Mucosa of descending colon (tissue), 3 donors: ENCODE measurements at regions not wholly inside any gene's neighbourhood (a gene's known extent, or its start where the extent isn't known, plus 50 kb on each side); places are given as distances from the start of the nearest gene placed in this dataset.
A peak's percentile ranks its signal among the peaks of the same experiment; 100 is the strongest.

ENCODE experiments used
- ATAC-seq: fragments of 200-7000 bp; cut with Tn5 transposase; one replicate; pipeline ENCODE4 v1.9.1; 2020; ENCODE audit warnings: mild to moderate bottlenecking, moderate library complexity
- DNase-seq, 3 donors: peaks; one replicate each; pipeline ENCODE4 v3.0.0-alpha.2; 2020
- H3K36me3 ChIP-seq: fragments of 200-600 bp; one replicate; pipeline ENCODE4 v1.8.0; 2021; ENCODE audit warnings: low read depth, mild to moderate bottlenecking
- H3K4me1 ChIP-seq: fragments of 200-600 bp; one replicate; pipeline ENCODE4 v1.8.0; 2021; ENCODE audit warnings: low read depth, mild to moderate bottlenecking
- H3K4me3 ChIP-seq: fragments of 200-600 bp; one replicate; pipeline ENCODE4 v1.8.0; 2021; ENCODE audit warnings: mild to moderate bottlenecking
- H3K9me3 ChIP-seq: fragments of 200-600 bp; one replicate; pipeline ENCODE4 v1.8.0; 2021; ENCODE audit warnings: mild to moderate bottlenecking
- CTCF ChIP-seq: fragments of 200-600 bp; IDR thresholded peaks from one replicate; pipeline ENCODE4 v1.8.0; 2022; ENCODE audit warnings: antibody characterized with exemption, mild to moderate bottlenecking
- intact Hi-C, 2 donors: fragments of 100-400 bp; cut with DNase I in 1 of 2; cut with micrococcal nuclease in 1 of 2; formaldehyde crosslinking; loops; one replicate each; pipeline versions ENCODE4 v1.11.0 to v1.11.1; 2022; cut with DNase I, micrococcal nuclease
- donor health status: DM: no; HTN: no; CAD: no; lungs with moderate emphysema.
- donor health status: DM: no; HTN: no; CAD: no.
- donor health status: DM: no; HTN: yes; CAD: no.

GRCh38 chr3:72569754-72570440 lies 278.3 kb downstream of the SHQ1 start:
- DNase-seq: peak in 1 of 3 donors; percentile 32
- peak; percentile 89 for ATAC-seq
- H3K4me1 ChIP-seq: no peaks in the 10 kb centered on the region
- intact Hi-C loops: no loop called here
- no peaks in the 10 kb centered on the region for H3K9me3 ChIP-seq
- no peaks in the 10 kb centered on the region for H3K36me3 ChIP-seq
- TF ChIP-seq CTCF: no peak
- H3K4me3 ChIP-seq: no peak overlapping the region

GRCh38 chr3:72568083-72568482 lies 280.2 kb downstream of the SHQ1 start:
- ATAC-seq: peak; percentile 62
- no peaks in the 10 kb centered on the region for H3K4me1 ChIP-seq
- no peak for TF ChIP-seq CTCF
- DNase-seq: peak in 2 of 3 donors; percentile 29 to 44
- no peaks in the 10 kb centered on the region for H3K9me3 ChIP-seq
- H3K4me3 ChIP-seq: no peak overlapping the region
- intact Hi-C loops: no loop called here
- H3K36me3 ChIP-seq: no peaks in the 10 kb centered on the region

- no peaks in the 10 kb centered on the region for H3K4me1 ChIP-seq
- intact Hi-C loops: no loop called here
- TF ChIP-seq CTCF: no peak
- no peaks in the 10 kb centered on the region for H3K36me3 ChIP-seq
- ATAC-seq: no peak
- H3K9me3 ChIP-seq: no peaks in the 10 kb centered on the region
- H3K4me3 ChIP-seq: no peak overlapping the region
- DNase-seq: no peak
These were observed 280.8 kb downstream of the SHQ1 start for GRCh38 chr3:72567474-72567873.

- DNase-seq (no peak), ATAC-seq (no peak)
- Histone ChIP-seq H3K9me3 (no peaks in the 10 kb centered on the region), H3K36me3 (no peaks in the 10 kb centered on the region), H3K4me1 (no peaks in the 10 kb centered on the region), H3K4me3 (no peak overlapping the region)
- intact Hi-C loops: no loop called here
- TF ChIP-seq CTCF: no peak
These were observed 282.7 kb downstream of the SHQ1 start for GRCh38 chr3:72565593-72565992.

GRCh38 chr3:72563690-72564370 lies 284.4 kb downstream of the SHQ1 start:
- DNase-seq: peak in 1 of 3 donors; percentile 22
- no peaks in the 10 kb centered on the region for H3K36me3 ChIP-seq
- no peak overlapping the region for H3K4me3 ChIP-seq
- intact Hi-C loops: no loop called here
- H3K4me1 ChIP-seq: no peaks in the 10 kb centered on the region
- TF ChIP-seq CTCF: no peak
- H3K9me3 ChIP-seq: no peaks in the 10 kb centered on the region
- peak; percentile 77 for ATAC-seq
